ENCODE measurements at regions not wholly inside any gene's neighbourhood (a gene's known extent, or its start where the extent isn't known, plus 50 kb on each side); places are given as distances from the start of the nearest gene placed in this dataset.
"Not testable (repeated sequence)": the region's sequence is repeated elsewhere in the genome, so short reads cannot be mapped to it uniquely, and the experiment has no call there.

DNA sequence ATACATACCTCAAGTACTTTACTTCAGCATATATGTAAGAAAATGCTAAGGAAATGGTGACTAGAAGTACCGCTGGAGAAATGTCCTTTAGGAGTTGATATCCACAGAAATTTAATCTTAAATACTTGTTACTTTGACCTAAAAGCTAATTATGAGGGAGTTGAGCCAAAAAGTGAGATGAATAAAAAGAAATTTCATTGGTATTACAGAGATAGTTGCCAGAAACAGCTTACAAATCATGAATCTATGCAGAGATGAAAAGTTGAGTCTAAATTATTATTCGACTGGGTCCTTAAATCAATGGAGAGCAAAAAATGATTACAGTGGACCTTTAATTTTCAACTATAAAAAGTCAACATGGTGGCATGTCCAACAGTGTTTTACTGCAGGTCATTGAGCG is 160.9 kb downstream of the MZT1 start:
- Mint-ChIP-seq H3K9me3 (peaks cover 0 to 1% (median 0%) of the 10 kb centered on the region in 9 donors), H3K27ac (no peak overlapping the region), H3K4me1 (no peaks in the 10 kb centered on the region), H3K36me3 (no peaks in the 10 kb centered on the region), H3K27me3 (peaks cover 1 to 14% (median 5%) of the 10 kb centered on the region in 5 donors), H3K4me3 (no peak overlapping the region)
- ATAC-seq: no peak
- POLR2A ChIA-PET: no interaction called here
- no peak for DNase-seq

DNA sequence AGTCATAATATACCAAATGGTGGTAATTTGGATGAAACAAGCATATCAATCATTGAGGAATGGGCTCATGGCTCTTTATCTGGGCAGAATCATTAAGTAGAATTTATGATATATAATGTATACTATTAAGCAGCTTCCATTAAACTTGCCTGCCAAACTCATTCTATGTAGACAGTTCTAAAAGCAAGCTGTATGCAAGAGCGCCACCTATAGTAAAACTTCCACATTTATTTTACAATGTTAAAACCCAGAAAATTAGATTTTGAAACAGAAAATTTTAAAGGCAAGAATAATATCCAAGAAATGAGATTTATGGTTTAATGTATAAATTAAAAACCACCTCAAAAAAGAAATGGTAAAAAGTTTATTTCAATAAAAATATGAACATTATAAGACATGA is 161.5 kb downstream of the MZT1 start:
- H3K36me3 Mint-ChIP-seq: no peaks in the 10 kb centered on the region
- H3K4me3 Mint-ChIP-seq: no peak overlapping the region
- H3K27ac Mint-ChIP-seq: no peak overlapping the region
- H3K4me1 Mint-ChIP-seq: no peaks in the 10 kb centered on the region
- POLR2A ChIA-PET: no interaction called here
- no peak for ATAC-seq
- DNase-seq: no peak
- peaks cover 1 to 14% (median 5%) of the 10 kb centered on the region in 5 donors for H3K27me3 Mint-ChIP-seq
- peaks cover 0 to 1% (median 0%) of the 10 kb centered on the region in 9 donors for H3K9me3 Mint-ChIP-seq

DNA sequence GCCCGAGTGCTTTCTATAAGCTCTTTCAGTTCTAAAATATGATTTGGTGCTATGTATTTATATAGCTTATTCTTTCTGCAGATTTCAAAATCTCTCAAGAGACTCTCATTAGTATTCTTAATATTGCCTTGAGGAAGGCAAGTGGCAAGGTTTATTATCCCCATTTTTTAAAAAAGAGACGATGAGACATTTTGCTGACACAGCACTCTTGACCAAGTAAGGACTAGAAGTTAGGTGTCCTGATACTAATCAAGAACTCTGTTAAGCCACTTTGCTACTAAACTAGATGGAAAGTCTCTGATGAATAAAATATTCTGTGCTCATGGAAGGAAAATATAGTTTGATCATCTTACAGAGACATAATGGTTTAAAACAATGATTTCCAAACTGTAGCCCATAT is 164.7 kb downstream of the MZT1 start:
- no peak overlapping the region for H3K4me3 Mint-ChIP-seq
- H3K27ac Mint-ChIP-seq: no peak overlapping the region
- no peak for DNase-seq
- POLR2A ChIA-PET: no interaction called here
- H3K4me1 Mint-ChIP-seq: no peaks in the 10 kb centered on the region
- H3K36me3 Mint-ChIP-seq: no peaks in the 10 kb centered on the region
- peaks cover 0 to 6% (median 0%) of the 10 kb centered on the region in 5 donors for H3K27me3 Mint-ChIP-seq
- H3K9me3 Mint-ChIP-seq: peaks cover 0 to 1% (median 0%) of the 10 kb centered on the region in 9 donors
- no peak for ATAC-seq

GRCh38 chr13:72561791-72562190 is 165.6 kb downstream of the MZT1 start:
- Mint-ChIP-seq H3K27me3 (no peaks in the 10 kb centered on the region), H3K4me1 (no peaks in the 10 kb centered on the region), H3K9me3 (peaks cover 0 to 1% (median 0%) of the 10 kb centered on the region in 9 donors), H3K4me3 (no peak overlapping the region), H3K27ac (no peak overlapping the region), H3K36me3 (no peaks in the 10 kb centered on the region)
- ATAC-seq (no peak), DNase-seq (no peak)
- POLR2A ChIA-PET: no interaction called here

DNA sequence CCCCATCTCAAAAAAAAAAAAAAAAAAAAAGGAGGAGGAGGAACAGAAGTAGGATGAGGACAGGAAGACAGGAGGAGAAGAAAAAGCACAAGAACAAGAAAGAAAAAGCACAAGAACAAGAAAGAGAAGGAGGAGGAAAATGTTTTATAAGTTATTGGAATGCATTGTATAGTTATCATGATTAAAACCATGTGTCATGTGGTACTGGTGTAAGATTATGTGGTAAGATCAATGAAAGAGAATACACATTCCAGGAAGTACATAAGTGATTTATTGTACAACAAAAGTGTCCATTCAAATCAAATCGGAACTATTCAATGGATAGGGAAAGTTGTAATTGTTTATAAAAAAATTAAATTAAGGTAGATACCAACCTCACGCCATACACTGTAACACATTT is 167.7 kb downstream of the MZT1 start:
- no peaks in the 10 kb centered on the region for H3K4me1 Mint-ChIP-seq
- ATAC-seq: no peak

DNA sequence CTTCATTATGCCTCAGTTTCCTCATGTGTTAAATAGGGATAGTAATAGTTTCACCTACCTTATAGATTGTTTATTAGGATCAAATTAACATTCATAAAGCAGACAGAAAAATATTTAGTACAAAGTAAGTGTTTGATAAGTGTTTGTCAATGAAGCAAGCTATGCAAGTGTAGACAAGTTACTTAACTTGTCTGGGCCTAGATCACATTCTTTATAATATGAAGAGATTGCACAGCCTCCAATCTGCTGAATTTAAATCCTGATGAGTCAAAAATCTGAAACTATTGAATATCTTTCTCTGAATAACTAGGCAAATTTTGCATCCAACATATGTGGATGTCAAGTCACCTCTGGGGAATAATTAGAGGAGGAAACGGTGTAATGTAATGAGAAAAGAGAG is 170.5 kb downstream of the MZT1 start:
- no peaks in the 10 kb centered on the region for H3K36me3 Mint-ChIP-seq
- no peak overlapping the region for H3K27ac Mint-ChIP-seq
- no peaks in the 10 kb centered on the region for H3K4me1 Mint-ChIP-seq
- no peak for ATAC-seq
- H3K27me3 Mint-ChIP-seq: peaks cover 0 to 4% (median 0%) of the 10 kb centered on the region in 5 donors
- no peak for DNase-seq
- H3K9me3 Mint-ChIP-seq: no peaks in the 10 kb centered on the region
- POLR2A ChIA-PET: no interaction called here
- H3K4me3 Mint-ChIP-seq: no peak overlapping the region

More for the DNA sequence above, 167.7 kb downstream of the MZT1 start:
- H3K36me3 Mint-ChIP-seq: no peaks in the 10 kb centered on the region
- H3K27ac Mint-ChIP-seq: no peak overlapping the region
- DNase-seq: no peak
- no peaks in the 10 kb centered on the region for H3K27me3 Mint-ChIP-seq
- H3K9me3 Mint-ChIP-seq: peaks cover 0 to 1% (median 0%) of the 10 kb centered on the region in 9 donors
- no peak overlapping the region for H3K4me3 Mint-ChIP-seq
- POLR2A ChIA-PET: no interaction called here

DNA sequence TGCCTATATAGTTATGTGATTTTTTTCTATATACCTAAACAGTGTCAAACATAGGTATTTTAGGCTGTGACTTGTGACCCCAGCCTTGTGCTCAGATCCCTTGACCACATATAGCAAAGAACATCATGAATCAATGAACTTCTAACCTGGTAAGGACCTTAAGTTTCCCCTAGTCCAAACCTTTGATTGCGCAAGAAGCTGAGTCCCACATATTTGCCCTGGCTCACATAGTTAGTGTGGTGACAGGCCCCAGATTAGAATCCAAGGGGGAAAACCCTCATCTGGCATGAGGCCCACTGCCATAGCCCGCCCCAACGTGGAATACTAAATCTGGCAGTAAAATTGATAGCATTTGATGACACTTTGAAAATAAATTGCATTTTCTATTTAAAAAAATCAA is 171.8 kb downstream of the MZT1 start:
- Mint-ChIP-seq H3K4me3 (no peak overlapping the region), H3K4me1 (no peaks in the 10 kb centered on the region), H3K9me3 (no peaks in the 10 kb centered on the region), H3K27me3 (peaks cover 0 to 4% (median 3%) of the 10 kb centered on the region in 5 donors), H3K36me3 (no peaks in the 10 kb centered on the region), H3K27ac (no peak overlapping the region)
- POLR2A ChIA-PET: no interaction called here
- ATAC-seq (no peak), DNase-seq (no peak)

DNA sequence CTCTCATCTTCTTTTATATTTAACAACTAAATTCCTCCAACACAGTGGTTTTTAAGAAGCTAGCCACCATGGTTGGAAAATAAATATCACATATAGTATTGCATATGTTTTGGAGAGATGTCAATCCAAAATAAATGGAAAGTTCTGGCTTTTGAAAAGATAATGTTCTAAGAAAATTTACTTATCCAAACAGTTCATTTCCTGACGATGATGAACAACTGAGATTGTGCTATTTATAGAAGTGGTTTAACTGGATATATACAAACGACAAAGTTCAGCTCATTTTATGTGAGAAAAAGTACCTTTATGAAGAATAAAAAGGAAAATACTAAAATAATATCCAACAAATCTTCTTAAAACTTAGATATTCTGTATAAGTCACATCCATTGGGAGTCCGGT is 174.7 kb downstream of the MZT1 start:
- no peak overlapping the region for H3K4me3 Mint-ChIP-seq
- no peaks in the 10 kb centered on the region for H3K9me3 Mint-ChIP-seq
- ATAC-seq (no peak), DNase-seq (no peak)
- no peak overlapping the region for H3K27ac Mint-ChIP-seq
- H3K27me3 Mint-ChIP-seq: peaks cover 0 to 10% (median 3%) of the 10 kb centered on the region in 5 donors
- H3K4me1 Mint-ChIP-seq: no peaks in the 10 kb centered on the region
- POLR2A ChIA-PET: no interaction called here
- no peaks in the 10 kb centered on the region for H3K36me3 Mint-ChIP-seq

GRCh38 chr13:72545895-72546294 is 181.5 kb downstream of the MZT1 start:
- ATAC-seq, H3K27me3 Mint-ChIP-seq, H3K4me1 Mint-ChIP-seq, POLR2A ChIA-PET, H3K4me3 Mint-ChIP-seq, DNase-seq, H3K27ac Mint-ChIP-seq, H3K9me3 Mint-ChIP-seq, H3K36me3 Mint-ChIP-seq: not testable (repeated sequence)

GRCh38 chr13:72545030-72545719 is 182.3 kb downstream of the MZT1 start:
- Mint-ChIP-seq H3K27me3 (peaks cover 0 to 4% (median 2%) of the 10 kb centered on the region in 5 donors), H3K4me3 (no peak overlapping the region), H3K9me3 (peaks cover 0 to 7% (median 0%) of the 10 kb centered on the region in 9 donors), H3K27ac (no peak overlapping the region), H3K36me3 (no peaks in the 10 kb centered on the region), H3K4me1 (no peaks in the 10 kb centered on the region)
- ATAC-seq (no peak), DNase-seq (no peak)
- POLR2A ChIA-PET: no interaction called here

- DNase-seq (no peak), ATAC-seq (no peak)
- no peaks in the 10 kb centered on the region for H3K36me3 Mint-ChIP-seq
- no peak overlapping the region for H3K27ac Mint-ChIP-seq
- H3K9me3 Mint-ChIP-seq: peaks cover 0 to 7% (median 0%) of the 10 kb centered on the region in 9 donors
- H3K4me3 Mint-ChIP-seq: no peak overlapping the region
- peaks cover 0 to 4% (median 2%) of the 10 kb centered on the region in 5 donors for H3K27me3 Mint-ChIP-seq
- POLR2A ChIA-PET: no interaction called here
- H3K4me1 Mint-ChIP-seq: no peaks in the 10 kb centered on the region
These were observed 183.4 kb downstream of the MZT1 start for GRCh38 chr13:72544042-72544441.

- Mint-ChIP-seq H3K4me1 (no peaks in the 10 kb centered on the region), H3K27me3 (peaks cover 0 to 4% (median 1%) of the 10 kb centered on the region in 5 donors), H3K4me3 (no peak overlapping the region), H3K27ac (no peak overlapping the region), H3K36me3 (no peaks in the 10 kb centered on the region), H3K9me3 (peaks cover 0 to 7% (median 0%) of the 10 kb centered on the region in 9 donors)
- no peak for ATAC-seq
- no peak for DNase-seq
- POLR2A ChIA-PET: no interaction called here
These were observed 185.2 kb downstream of the MZT1 start for GRCh38 chr13:72542241-72542640.

DNA sequence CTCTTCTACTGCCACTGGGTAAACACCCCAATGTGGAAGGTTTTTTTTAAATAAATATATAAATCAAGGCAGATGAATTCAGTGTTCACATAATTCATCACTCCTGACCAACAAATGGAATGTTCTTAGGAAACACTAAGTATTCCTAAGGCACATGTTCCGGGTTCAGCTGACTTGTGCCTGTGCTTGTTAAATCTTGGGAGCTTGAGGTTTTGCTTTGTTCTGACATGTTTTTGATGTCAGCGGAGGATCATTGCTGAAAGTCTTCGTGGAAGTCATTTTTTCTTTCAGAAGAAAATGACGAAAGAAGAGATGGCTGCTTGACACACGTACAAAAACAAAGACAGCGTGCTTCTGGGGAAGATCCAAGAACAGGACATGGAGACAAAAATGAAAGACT is 185.8 kb downstream of the MZT1 start:
- ATAC-seq: no peak
- POLR2A ChIA-PET: no interaction called here
- H3K36me3 Mint-ChIP-seq: no peaks in the 10 kb centered on the region

DNA sequence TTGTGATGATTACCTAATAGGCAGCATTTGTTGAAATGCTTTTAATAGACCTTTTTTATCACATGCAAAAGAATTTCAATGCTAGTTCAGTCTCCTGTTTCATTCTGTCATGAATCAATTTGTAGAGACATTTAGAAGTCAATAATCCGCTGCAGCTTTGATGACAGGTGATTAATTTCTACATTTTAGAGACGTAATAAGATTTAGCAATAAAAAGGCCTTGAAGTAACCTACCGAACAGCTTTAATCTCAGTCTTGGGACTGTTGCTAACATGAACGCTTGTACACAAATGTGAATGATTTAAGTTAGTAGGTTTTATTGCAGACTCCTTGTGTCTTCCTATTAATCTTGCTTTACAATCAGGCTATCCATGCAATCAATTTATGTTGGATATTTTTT is 186.5 kb downstream of the MZT1 start:
- H3K27me3 Mint-ChIP-seq: peaks cover 0 to 4% (median 1%) of the 10 kb centered on the region in 5 donors
- peaks cover 0 to 3% (median 0%) of the 10 kb centered on the region in 9 donors for H3K9me3 Mint-ChIP-seq
- H3K36me3 Mint-ChIP-seq: no peaks in the 10 kb centered on the region
- no peak overlapping the region for H3K4me3 Mint-ChIP-seq
- DNase-seq (no peak), ATAC-seq (no peak)
- H3K4me1 Mint-ChIP-seq: no peaks in the 10 kb centered on the region
- POLR2A ChIA-PET: no interaction called here
- no peak overlapping the region for H3K27ac Mint-ChIP-seq

More for the DNA sequence above, 185.8 kb downstream of the MZT1 start:
- no peak overlapping the region for H3K27ac Mint-ChIP-seq
- no peak for DNase-seq
- H3K4me1 Mint-ChIP-seq: no peaks in the 10 kb centered on the region
- peaks cover 0 to 5% (median 0%) of the 10 kb centered on the region in 9 donors for H3K9me3 Mint-ChIP-seq
- no peak overlapping the region for H3K4me3 Mint-ChIP-seq
- H3K27me3 Mint-ChIP-seq: peaks cover 0 to 4% (median 1%) of the 10 kb centered on the region in 5 donors

Data from naive thymus-derived CD8-positive, alpha-beta T cell (primary cell).